ENCODE measurements at regions not wholly inside any gene's neighbourhood (a gene's known extent, or its start where the extent isn't known, plus 50 kb on each side); places are given as distances from the start of the nearest gene placed in this dataset.

GRCh38 chrX:9166584-9166944, 132.6 kb upstream of the FAM9B start:
- H3K4me3 ChIP-seq = no peak overlapping the region
- no peak for DNase-seq
- peaks cover 0 to 14% (median 0%) of the 10 kb centered on the region in 7 donors for H3K27me3 ChIP-seq
- no peak for TF ChIP-seq CTCF (IDR thresholded peaks at IDR 0.05)
- H3K36me3 ChIP-seq = no peaks in the 10 kb centered on the region
- H3K27ac ChIP-seq = no peak overlapping the region
- 86 to 87% methylated on average over 1 of the region's 1 CpG for WGBS, 2 donors
- intact Hi-C loops (cut with DNase I) = no loop called here
- ATAC-seq = no peak
- peaks cover 0 to 12% (median 0%) of the 10 kb centered on the region in 11 donors for H3K9me3 ChIP-seq
- H3K4me1 ChIP-seq = peaks cover 0 to 5% (median 0%) of the 10 kb centered on the region in 9 donors

- H3K36me3 ChIP-seq = no peaks in the 10 kb centered on the region
- peaks cover 0 to 18% (median 0%) of the 10 kb centered on the region in 11 donors for H3K9me3 ChIP-seq
- H3K4me3 ChIP-seq = no peak overlapping the region
- TF ChIP-seq CTCF (IDR thresholded peaks at IDR 0.05) = no peak
- no peaks in the 10 kb centered on the region for H3K4me1 ChIP-seq
- intact Hi-C loops (cut with DNase I) = no loop called here
- H3K27me3 ChIP-seq = peaks cover 0 to 6% (median 0%) of the 10 kb centered on the region in 7 donors
- WGBS, 2 donors = 77 to 80% methylated on average over 7 of the region's 7 CpGs
- ATAC-seq = no peak
- DNase-seq = no peak
- no peak overlapping the region for H3K27ac ChIP-seq
These were observed 138.0 kb upstream of the FAM9B start for GRCh38 chrX:9171841-9172463.

GRCh38 chrX:9172464-9172850, 138.5 kb upstream of the FAM9B start:
- no peak overlapping the region for H3K27ac ChIP-seq
- TF ChIP-seq CTCF (IDR thresholded peaks at IDR 0.05) = no peak
- H3K9me3 ChIP-seq = peaks cover 0 to 12% (median 0%) of the 10 kb centered on the region in 11 donors
- no peak overlapping the region for H3K4me3 ChIP-seq
- H3K4me1 ChIP-seq = no peaks in the 10 kb centered on the region
- intact Hi-C loops (cut with DNase I) = no loop called here
- DNase-seq (no peak), ATAC-seq (no peak)
- H3K27me3 ChIP-seq = peaks cover 0 to 6% (median 0%) of the 10 kb centered on the region in 7 donors
- 93 to 94% methylated on average over 6 of the region's 6 CpGs for WGBS, 2 donors
- H3K36me3 ChIP-seq = no peaks in the 10 kb centered on the region

GRCh38 chrX:9180623-9181022, 146.7 kb upstream of the FAM9B start:
- intact Hi-C loops (cut with DNase I) = no loop called here
- Histone ChIP-seq H3K27me3 (peaks cover 0 to 11% (median 0%) of the 10 kb centered on the region in 7 donors), H3K4me1 (no peaks in the 10 kb centered on the region), H3K4me3 (no peak overlapping the region), H3K36me3 (no peaks in the 10 kb centered on the region), H3K27ac (no peak overlapping the region), H3K9me3 (peaks cover 0 to 12% (median 0%) of the 10 kb centered on the region in 11 donors)
- DNase-seq (no peak), ATAC-seq (no peak)
- WGBS, 2 donors = 82 to 83% methylated on average over 3 of the region's 3 CpGs
- TF ChIP-seq CTCF (IDR thresholded peaks at IDR 0.05) = no peak

Data from heart right ventricle (tissue), 16 donors.